ENCODE measurements at regions not wholly inside any gene's neighbourhood (a gene's known extent, or its start where the extent isn't known, plus 50 kb on each side); places are given as distances from the start of the nearest gene placed in this dataset.
"Not testable (repeated sequence)": the region's sequence is repeated elsewhere in the genome, so short reads cannot be mapped to it uniquely, and the experiment has no call there.

GRCh38 chr3:32632533-32633265 lies 52.3 kb upstream of the CNOT10 start:
- no peaks in the 10 kb centered on the region for H3K4me1 Mint-ChIP-seq
- no peak overlapping the region for H3K4me3 Mint-ChIP-seq
- ChIA-PET CTCF (no interaction called here), POLR2A (no interaction called here)
- DNase-seq: no peak
- no peak overlapping the region for H3K27ac Mint-ChIP-seq
- H3K9me3 Mint-ChIP-seq: no peaks in the 10 kb centered on the region
- H3K27me3 Mint-ChIP-seq: peaks cover 18% of the 10 kb centered on the region
- no peaks in the 10 kb centered on the region for H3K36me3 Mint-ChIP-seq (ENCODE audit: low read depth)

- ChIA-PET POLR2A (no interaction called here), CTCF (interaction anchor here (1.2 kb wide), 1 partner anchor 32 kb away, joined by 3 read pairs; no protein-coding TSS in a partner anchor)
- H3K4me1 Mint-ChIP-seq: no peaks in the 10 kb centered on the region
- H3K27ac Mint-ChIP-seq: no peak overlapping the region
- H3K9me3 Mint-ChIP-seq: no peaks in the 10 kb centered on the region
- H3K4me3 Mint-ChIP-seq: no peak overlapping the region
- peaks cover 10% of the 10 kb centered on the region for H3K27me3 Mint-ChIP-seq
- H3K36me3 Mint-ChIP-seq (ENCODE audit: low read depth): no peaks in the 10 kb centered on the region
- no peak for DNase-seq
Measured at GRCh38 chr3:32630266-32630665, 54.7 kb upstream of the CNOT10 start.

- peaks cover 9% of the 10 kb centered on the region for H3K27me3 Mint-ChIP-seq
- ChIA-PET POLR2A (no interaction called here), CTCF (no interaction called here)
- no peaks in the 10 kb centered on the region for H3K4me1 Mint-ChIP-seq
- H3K4me3 Mint-ChIP-seq: no peak overlapping the region
- H3K9me3 Mint-ChIP-seq: no peaks in the 10 kb centered on the region
- H3K27ac Mint-ChIP-seq: no peak overlapping the region
- no peak for DNase-seq
- no peaks in the 10 kb centered on the region for H3K36me3 Mint-ChIP-seq (ENCODE audit: low read depth)
Measured at GRCh38 chr3:32626631-32627030, 56.0 kb upstream of the DYNC1LI1 start.

- H3K36me3 Mint-ChIP-seq (ENCODE audit: low read depth); H3K4me1 Mint-ChIP-seq; POLR2A ChIA-PET; H3K4me3 Mint-ChIP-seq; CTCF ChIA-PET; DNase-seq; H3K9me3 Mint-ChIP-seq; H3K27ac Mint-ChIP-seq: not testable (repeated sequence)
- H3K27me3 Mint-ChIP-seq: peaks cover 18% of the 10 kb centered on the region
Measured at GRCh38 chr3:32625543-32626176, 55.0 kb upstream of the DYNC1LI1 start.

GRCh38 chr3:32623532-32623931 lies 52.9 kb upstream of the DYNC1LI1 start:
- POLR2A ChIA-PET: no interaction called here
- Mint-ChIP-seq H3K27ac (no peak overlapping the region), H3K4me1 (no peaks in the 10 kb centered on the region), H3K4me3 (no peak overlapping the region), H3K9me3 (peaks cover 2% of the 10 kb centered on the region), H3K36me3 (ENCODE audit: low read depth) (no peaks in the 10 kb centered on the region), H3K27me3 (peaks cover 18% of the 10 kb centered on the region)
- CTCF ChIA-PET: no interaction called here
- DNase-seq: no peak

GRCh38 chr3:32621466-32621865 lies 50.8 kb upstream of the DYNC1LI1 start:
- CTCF ChIA-PET: no interaction called here
- Mint-ChIP-seq H3K27ac (no peak overlapping the region), H3K9me3 (peaks cover 2% of the 10 kb centered on the region), H3K4me3 (no peak overlapping the region), H3K36me3 (ENCODE audit: low read depth) (no peaks in the 10 kb centered on the region), H3K27me3 (peaks cover 18% of the 10 kb centered on the region), H3K4me1 (no peaks in the 10 kb centered on the region)
- no peak for DNase-seq
- POLR2A ChIA-PET: no interaction called here

GRCh38 chr3:32620611-32621310 lies 50.1 kb upstream of the DYNC1LI1 start:
- H3K36me3 Mint-ChIP-seq (ENCODE audit: low read depth): no peaks in the 10 kb centered on the region
- ChIA-PET POLR2A (no interaction called here), CTCF (no interaction called here)
- peaks cover 2% of the 10 kb centered on the region for H3K9me3 Mint-ChIP-seq
- no peak overlapping the region for H3K27ac Mint-ChIP-seq
- no peaks in the 10 kb centered on the region for H3K4me1 Mint-ChIP-seq
- DNase-seq: no peak
- no peak overlapping the region for H3K4me3 Mint-ChIP-seq
- H3K27me3 Mint-ChIP-seq: peaks cover 18% of the 10 kb centered on the region
